ENCODE measurements at regions not wholly inside any gene's neighbourhood (a gene's known extent, or its start where the extent isn't known, plus 50 kb on each side); places are given as distances from the start of the nearest gene placed in this dataset.
"Not testable (repeated sequence)": the region's sequence is repeated elsewhere in the genome, so short reads cannot be mapped to it uniquely, and the experiment has no call there.

GRCh38 chrX:51257490-51257889, 75.1 kb upstream of the NUDT10 start:
- H4K91ac ChIP-seq (replicated peaks; ENCODE audit: insufficient read length, low read length): no peak overlapping the region
- no peak overlapping the region for H3K4me2 ChIP-seq (ENCODE audit: insufficient read depth in 1 of 2, low read depth in 2 of 2, low read length in 2 of 2)
- TF ChIP-seq NRF1 (IDR thresholded peaks at IDR 0.05; ENCODE audit: low read depth, low read length): no peak
- H2BK5ac ChIP-seq (ENCODE audit: low read depth, low read length): no peak overlapping the region
- CTCF ChIA-PET (ENCODE audit: partially characterized antibody): no interaction called here
- no peaks in the 10 kb centered on the region for H3K4me1 ChIP-seq (replicated peaks in 1 of 4; ENCODE audit: control insufficient read depth in 3 of 4, insufficient read depth in 4 of 4, low read length in 3 of 4)
- H3K23ac ChIP-seq (ENCODE audit: insufficient read length): no peak overlapping the region
- no peak overlapping the region for H2AFZ ChIP-seq (ENCODE audit: low read length)
- FAIRE-seq: no peak
- DNase-seq (ENCODE audit: low read depth in 1 of 2, low spot score in 2 of 2): no peak
- no peak overlapping the region for H4K5ac ChIP-seq (ENCODE audit: insufficient read length, low read depth, low read length)
- H4K8ac ChIP-seq (ENCODE audit: extremely low read depth, insufficient read depth, low read length): no peak overlapping the region
- H3K9ac ChIP-seq (replicated peaks in 1 of 4; ENCODE audit: extremely low read depth in 1 of 4, low read depth in 3 of 4, low read length in 3 of 4): no peak overlapping the region
- H3K4me3 ChIP-seq (ENCODE audit: extremely low read depth in 1 of 4, insufficient read depth in 2 of 4, low read depth in 3 of 4, low read length in 4 of 4): no peak overlapping the region
- H3K23me2 ChIP-seq (ENCODE audit: low read depth, low read length): no peaks in the 10 kb centered on the region
- no peak overlapping the region for H2BK120ac ChIP-seq (replicated peaks; ENCODE audit: low read depth, low read length)
- H3K27ac ChIP-seq (ENCODE audit: low read depth, low read length): no peak overlapping the region
- H2BK12ac ChIP-seq (ENCODE audit: low read depth, low read length): no peak overlapping the region
- H3K18ac ChIP-seq (ENCODE audit: extremely low read depth, low read length): no peak overlapping the region
- H3K56ac ChIP-seq (replicated peaks; ENCODE audit: insufficient read length, low read depth, low read length): no peak overlapping the region
- no peak overlapping the region for H3K14ac ChIP-seq (ENCODE audit: insufficient read length)
- POLR2A ChIA-PET (ENCODE audit: partially characterized antibody): no interaction called here
- no peak overlapping the region for H2AK5ac ChIP-seq (ENCODE audit: low read depth, low read length)
- no peaks in the 10 kb centered on the region for H3K36me3 ChIP-seq (ENCODE audit: control insufficient read depth in 2 of 4, insufficient read depth in 4 of 4, low read length in 3 of 4)
- H4K20me1 ChIP-seq (replicated peaks in 1 of 2; ENCODE audit: control insufficient read depth in 1 of 2, insufficient read depth in 2 of 2, low read length in 2 of 2): no peaks in the 10 kb centered on the region
- H3K79me2 ChIP-seq (ENCODE audit: control insufficient read depth in 1 of 2, insufficient read depth in 2 of 2, low read length in 2 of 2): no peaks in the 10 kb centered on the region
- no peaks in the 10 kb centered on the region for H3K27me3 ChIP-seq (replicated peaks in 1 of 4; ENCODE audit: control insufficient read depth in 3 of 4, extremely low read depth in 1 of 4, insufficient read depth in 3 of 4, low read length in 3 of 4)
- H3K4ac ChIP-seq (replicated peaks; ENCODE audit: insufficient read length, low read depth, low read length): no peak overlapping the region
- no peaks in the 10 kb centered on the region for H3K9me3 ChIP-seq (ENCODE audit: insufficient read depth in 2 of 2, low read depth in 1 of 2, low read length in 1 of 2)
- no peak overlapping the region for H2BK15ac ChIP-seq (ENCODE audit: low read length)
- no peak overlapping the region for H2BK20ac ChIP-seq (ENCODE audit: low read length)
- no peaks in the 10 kb centered on the region for H3K79me1 ChIP-seq (ENCODE audit: low read depth, low read length)

- POLR2A ChIA-PET (ENCODE audit: partially characterized antibody); H4K8ac ChIP-seq (ENCODE audit: extremely low read depth, insufficient read depth, low read length); H3K4me1 ChIP-seq (replicated peaks in 1 of 4; ENCODE audit: control insufficient read depth in 3 of 4, insufficient read depth in 4 of 4, low read length in 3 of 4); H3K23me2 ChIP-seq (ENCODE audit: low read depth, low read length); H4K91ac ChIP-seq (replicated peaks; ENCODE audit: insufficient read length, low read length); H3K79me1 ChIP-seq (ENCODE audit: low read depth, low read length); H2BK120ac ChIP-seq (replicated peaks; ENCODE audit: low read depth, low read length); FAIRE-seq; H2BK5ac ChIP-seq (ENCODE audit: low read depth, low read length); H3K9me3 ChIP-seq (ENCODE audit: insufficient read depth in 2 of 2, low read depth in 1 of 2, low read length in 1 of 2); H3K56ac ChIP-seq (replicated peaks; ENCODE audit: insufficient read length, low read depth, low read length); H2BK20ac ChIP-seq (ENCODE audit: low read length); H4K5ac ChIP-seq (ENCODE audit: insufficient read length, low read depth, low read length); CTCF ChIA-PET (ENCODE audit: partially characterized antibody); H3K79me2 ChIP-seq (ENCODE audit: control insufficient read depth in 1 of 2, insufficient read depth in 2 of 2, low read length in 2 of 2); H3K18ac ChIP-seq (ENCODE audit: extremely low read depth, low read length); H3K4me3 ChIP-seq (ENCODE audit: extremely low read depth in 1 of 4, insufficient read depth in 2 of 4, low read depth in 3 of 4, low read length in 4 of 4); H2AFZ ChIP-seq (ENCODE audit: low read length); H2BK15ac ChIP-seq (ENCODE audit: low read length); H4K20me1 ChIP-seq (replicated peaks in 1 of 2; ENCODE audit: control insufficient read depth in 1 of 2, insufficient read depth in 2 of 2, low read length in 2 of 2); H3K9ac ChIP-seq (replicated peaks in 1 of 4; ENCODE audit: extremely low read depth in 1 of 4, low read depth in 3 of 4, low read length in 3 of 4); H3K36me3 ChIP-seq (ENCODE audit: control insufficient read depth in 2 of 4, insufficient read depth in 4 of 4, low read length in 3 of 4); H3K27me3 ChIP-seq (replicated peaks in 1 of 4; ENCODE audit: control insufficient read depth in 3 of 4, extremely low read depth in 1 of 4, insufficient read depth in 3 of 4, low read length in 3 of 4); H2AK5ac ChIP-seq (ENCODE audit: low read depth, low read length); H2BK12ac ChIP-seq (ENCODE audit: low read depth, low read length); H3K23ac ChIP-seq (ENCODE audit: insufficient read length); H3K4me2 ChIP-seq (ENCODE audit: insufficient read depth in 1 of 2, low read depth in 2 of 2, low read length in 2 of 2); H3K4ac ChIP-seq (replicated peaks; ENCODE audit: insufficient read length, low read depth, low read length); H3K27ac ChIP-seq (ENCODE audit: low read depth, low read length); H3K14ac ChIP-seq (ENCODE audit: insufficient read length): not testable (repeated sequence)
- peak in 1 of 2 experiments; percentile 49 for DNase-seq (ENCODE audit: low read depth in 1 of 2, low spot score in 2 of 2)
- WGBS, 2 experiments (ENCODE audit: extremely low coverage in 1 of 2, insufficient coverage in 1 of 2, insufficient read length in 1 of 2, insufficient replicate concordance in 2 of 2, low coverage in 1 of 2, low lambda C conversion rate in 2 of 2, missing lambda C conversion rate in 1 of 2): 80% methylated on average over 1 of the region's 13 CpGs; no CpG with 5 or more reads in 1 of the 2 experiments
Measured at GRCh38 chrX:51262271-51262670, 70.4 kb upstream of the NUDT10 start.

Measured in H1 (cell line).